Panc1 (cell line): ENCODE measurements at regions not wholly inside any gene's neighbourhood (a gene's known extent, or its start where the extent isn't known, plus 50 kb on each side); places are given as distances from the start of the nearest gene placed in this dataset.
"Not testable (repeated sequence)": the region's sequence is repeated elsewhere in the genome, so short reads cannot be mapped to it uniquely, and the experiment has no call there.

Experiments
- ATAC-seq: fragments of 200-7000 bp; cut with Tn5 transposase; 2 replicates; pipeline ENCODE4 v1.9.1; 2020; ENCODE audit warnings: mild to moderate bottlenecking, moderate library complexity
- BruUV-seq: library from RNA; stranded (reverse); fragments of 400-500 nt; replicated peaks from 2 replicates; lab custom pipeline; 2021; lab: Mats Ljungman, UMichigan
- CTCF ChIA-PET: fragments of 300-600 bp; sonication (Branson Sonifier 250); formaldehyde crosslinking; loops from one replicate; lab custom pipeline; 2022; ENCODE audit warnings: antibody characterized with exemption; lab: Charles Lee
- POLR2A ChIA-PET: fragments of 300-600 bp; sonication (Branson Sonifier 250); formaldehyde crosslinking; loops from one replicate; lab custom pipeline; 2022; ENCODE audit warnings: antibody characterized with exemption; lab: Charles Lee
- DNase-seq: peaks from one replicate; pipeline ENCODE4 v3.0.0-alpha.2; 2010; ENCODE audit warnings: low read depth, low spot score
- H3K27ac ChIP-seq: 2 replicates; pipeline ENCODE4 v1.5.1; 2011; ENCODE audit warnings: mild to moderate bottlenecking, low read length, inconsistent platforms
- H3K27me3 ChIP-seq: fragments of 200-500 bp; sonication (Bioruptor generic); 2 replicates; pipeline ENCODE4 v1.6.0; 2014; ENCODE audit warnings: low read length, inconsistent platforms; ENCODE audit not compliant: control insufficient read depth, insufficient read depth
- H3K36me3 ChIP-seq: fragments of 200-500 bp; sonication (Bioruptor generic); 2 replicates; pipeline ENCODE4 v1.5.1; 2014; ENCODE audit warnings: inconsistent platforms, mild to moderate bottlenecking, low read length, moderate library complexity; ENCODE audit not compliant: control insufficient read depth, insufficient read depth
- H3K4me1 ChIP-seq: 2 replicates; pipeline ENCODE4 v1.5.1; 2011; ENCODE audit warnings: inconsistent platforms, mild to moderate bottlenecking, low read length, moderate library complexity; ENCODE audit not compliant: control insufficient read depth, insufficient read depth
- H3K4me3 ChIP-seq, 2 experiments: 2 replicates each; pipeline ENCODE4 v1.5.1; 2011 to 2012; ENCODE audit warnings: low read depth in 2 of 2, low read length in 2 of 2, mild to moderate bottlenecking in 2 of 2, inconsistent platforms in 1 of 2, moderate library complexity in 1 of 2
- H3K9me3 ChIP-seq: fragments of 200-500 bp; sonication (Bioruptor generic); 2 replicates; pipeline ENCODE4 v1.5.1; 2014; ENCODE audit warnings: low read depth, mild to moderate bottlenecking, inconsistent platforms, low read length, moderate library complexity; ENCODE audit not compliant: control insufficient read depth, insufficient read depth
- POLR2AphosphoS5 ChIP-seq: IDR thresholded peaks from 2 replicates; pipeline ENCODE4 v1.6.1; 2012; ENCODE audit warnings: mild to moderate bottlenecking, low read depth, low read length, moderate library complexity
- SIN3A ChIP-seq: IDR thresholded peaks from 2 replicates; pipeline ENCODE4 v1.6.1; 2012; ENCODE audit warnings: low read depth, mild to moderate bottlenecking, low read length, moderate library complexity, borderline replicate concordance; ENCODE audit not compliant: insufficient read depth
- TCF7L2 ChIP-seq: IDR thresholded peaks from 2 replicates; pipeline ENCODE4 v1.6.1; 2011; ENCODE audit warnings: mild to moderate bottlenecking, low read depth, low read length, inconsistent platforms
- in situ Hi-C: cut with HindIII; loops from 2 replicates; pipeline ENCODE4 v1.10.0; 2016; ENCODE audit warnings: low sequenced_read_pairs, low pct_unique_long_range_greater_than_20kb
- intact Hi-C: fragments of 100-400 bp; cut with micrococcal nuclease; formaldehyde crosslinking; loops from one replicate; pipeline ENCODE4 v1.10.0; 2022; ENCODE audit not compliant: unreplicated experiment
- TF ChIP-seq, protein P1 (sequence below), 2 experiments: IDR thresholded peaks; 2 replicates each; pipeline ENCODE4 v1.6.1; 2011 to 2012; ENCODE audit warnings: low read depth in 2 of 2, control low read depth in 1 of 2, low read length in 1 of 2, mild to moderate bottlenecking in 1 of 2, moderate library complexity in 1 of 2; ENCODE audit not compliant: insufficient read depth in 1 of 2
- TF ChIP-seq, protein P2 (sequence below): fragments of 450-650 bp; IDR thresholded peaks from 2 replicates; pipeline ENCODE4 v1.5.1; 2017; ENCODE audit warnings: mild to moderate bottlenecking

DNA sequence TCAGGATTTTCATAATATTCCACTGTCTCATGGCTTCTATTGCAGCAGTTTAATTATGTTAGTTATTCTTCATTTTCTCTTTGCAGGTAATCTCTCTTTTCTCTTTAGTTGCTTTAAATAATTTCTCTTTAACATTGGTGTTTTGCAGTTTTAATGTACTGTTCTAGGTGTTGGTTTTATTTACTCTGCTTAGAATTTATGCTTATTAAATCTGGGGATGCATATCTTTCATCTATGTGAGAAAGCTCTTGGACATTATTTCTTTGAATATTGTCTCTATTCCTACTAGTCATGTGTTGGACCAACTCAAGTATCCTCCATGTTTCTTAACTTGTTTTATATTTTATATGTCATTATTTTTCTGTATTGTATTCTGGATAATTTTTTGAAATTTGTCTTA lies 218.7 kb upstream of the TUT7 start:
- Histone ChIP-seq H3K36me3 (no peaks in the 10 kb centered on the region), H3K27ac (no peak overlapping the region), H3K4me3 (no peak overlapping the region), H3K9me3 (no peaks in the 10 kb centered on the region), H3K27me3 (no peaks in the 10 kb centered on the region), H3K4me1 (no peaks in the 10 kb centered on the region)
- ChIA-PET CTCF (no interaction called here), POLR2A (no interaction called here)
- no peak for DNase-seq
- no TSS peak for BruUV-seq
- TF ChIP-seq POLR2AphosphoS5, result no peak
- no peak for TF ChIP-seq SIN3A
- TF ChIP-seq, protein P1, sequence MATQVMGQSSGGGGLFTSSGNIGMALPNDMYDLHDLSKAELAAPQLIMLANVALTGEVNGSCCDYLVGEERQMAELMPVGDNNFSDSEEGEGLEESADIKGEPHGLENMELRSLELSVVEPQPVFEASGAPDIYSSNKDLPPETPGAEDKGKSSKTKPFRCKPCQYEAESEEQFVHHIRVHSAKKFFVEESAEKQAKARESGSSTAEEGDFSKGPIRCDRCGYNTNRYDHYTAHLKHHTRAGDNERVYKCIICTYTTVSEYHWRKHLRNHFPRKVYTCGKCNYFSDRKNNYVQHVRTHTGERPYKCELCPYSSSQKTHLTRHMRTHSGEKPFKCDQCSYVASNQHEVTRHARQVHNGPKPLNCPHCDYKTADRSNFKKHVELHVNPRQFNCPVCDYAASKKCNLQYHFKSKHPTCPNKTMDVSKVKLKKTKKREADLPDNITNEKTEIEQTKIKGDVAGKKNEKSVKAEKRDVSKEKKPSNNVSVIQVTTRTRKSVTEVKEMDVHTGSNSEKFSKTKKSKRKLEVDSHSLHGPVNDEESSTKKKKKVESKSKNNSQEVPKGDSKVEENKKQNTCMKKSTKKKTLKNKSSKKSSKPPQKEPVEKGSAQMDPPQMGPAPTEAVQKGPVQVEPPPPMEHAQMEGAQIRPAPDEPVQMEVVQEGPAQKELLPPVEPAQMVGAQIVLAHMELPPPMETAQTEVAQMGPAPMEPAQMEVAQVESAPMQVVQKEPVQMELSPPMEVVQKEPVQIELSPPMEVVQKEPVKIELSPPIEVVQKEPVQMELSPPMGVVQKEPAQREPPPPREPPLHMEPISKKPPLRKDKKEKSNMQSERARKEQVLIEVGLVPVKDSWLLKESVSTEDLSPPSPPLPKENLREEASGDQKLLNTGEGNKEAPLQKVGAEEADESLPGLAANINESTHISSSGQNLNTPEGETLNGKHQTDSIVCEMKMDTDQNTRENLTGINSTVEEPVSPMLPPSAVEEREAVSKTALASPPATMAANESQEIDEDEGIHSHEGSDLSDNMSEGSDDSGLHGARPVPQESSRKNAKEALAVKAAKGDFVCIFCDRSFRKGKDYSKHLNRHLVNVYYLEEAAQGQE (IDR thresholded peaks at IDR 0.05; ENCODE audit: insufficient read depth in 1 of 2, low read depth in 2 of 2, low read length in 1 of 2), result no peak
- no peak for TF ChIP-seq TCF7L2
- TF ChIP-seq, protein P2, sequence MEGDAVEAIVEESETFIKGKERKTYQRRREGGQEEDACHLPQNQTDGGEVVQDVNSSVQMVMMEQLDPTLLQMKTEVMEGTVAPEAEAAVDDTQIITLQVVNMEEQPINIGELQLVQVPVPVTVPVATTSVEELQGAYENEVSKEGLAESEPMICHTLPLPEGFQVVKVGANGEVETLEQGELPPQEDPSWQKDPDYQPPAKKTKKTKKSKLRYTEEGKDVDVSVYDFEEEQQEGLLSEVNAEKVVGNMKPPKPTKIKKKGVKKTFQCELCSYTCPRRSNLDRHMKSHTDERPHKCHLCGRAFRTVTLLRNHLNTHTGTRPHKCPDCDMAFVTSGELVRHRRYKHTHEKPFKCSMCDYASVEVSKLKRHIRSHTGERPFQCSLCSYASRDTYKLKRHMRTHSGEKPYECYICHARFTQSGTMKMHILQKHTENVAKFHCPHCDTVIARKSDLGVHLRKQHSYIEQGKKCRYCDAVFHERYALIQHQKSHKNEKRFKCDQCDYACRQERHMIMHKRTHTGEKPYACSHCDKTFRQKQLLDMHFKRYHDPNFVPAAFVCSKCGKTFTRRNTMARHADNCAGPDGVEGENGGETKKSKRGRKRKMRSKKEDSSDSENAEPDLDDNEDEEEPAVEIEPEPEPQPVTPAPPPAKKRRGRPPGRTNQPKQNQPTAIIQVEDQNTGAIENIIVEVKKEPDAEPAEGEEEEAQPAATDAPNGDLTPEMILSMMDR, result no peak
- in situ Hi-C loops, result no loop called here
- ATAC-seq, result no peak
- intact Hi-C loops, result no loop called here

DNA sequence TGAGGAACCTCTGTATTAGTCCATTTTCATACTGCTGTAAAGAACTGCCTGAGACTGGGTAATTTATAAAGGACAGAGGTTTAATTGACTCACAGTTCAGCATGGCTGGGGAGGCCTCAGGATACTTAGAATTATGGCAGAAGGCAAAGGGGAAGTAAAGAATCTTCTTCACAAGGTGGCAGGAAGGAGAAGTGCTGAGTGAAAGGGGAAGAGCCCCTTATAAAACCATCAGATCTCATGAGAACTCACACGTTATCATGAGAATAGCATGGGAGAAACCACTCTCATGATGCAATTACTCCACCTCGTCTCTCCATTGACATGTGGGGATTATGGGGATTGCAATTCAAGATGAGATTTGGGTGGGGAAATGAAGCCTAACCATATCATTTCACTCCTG lies 211.4 kb upstream of the TUT7 start:
- H3K4me3 ChIP-seq, H3K9me3 ChIP-seq, BruUV-seq, CTCF ChIA-PET, H3K36me3 ChIP-seq, H3K4me1 ChIP-seq, POLR2A ChIA-PET, H3K27ac ChIP-seq, H3K27me3 ChIP-seq, in situ Hi-C loops, ATAC-seq, DNase-seq, intact Hi-C loops: not testable (repeated sequence)

DNA sequence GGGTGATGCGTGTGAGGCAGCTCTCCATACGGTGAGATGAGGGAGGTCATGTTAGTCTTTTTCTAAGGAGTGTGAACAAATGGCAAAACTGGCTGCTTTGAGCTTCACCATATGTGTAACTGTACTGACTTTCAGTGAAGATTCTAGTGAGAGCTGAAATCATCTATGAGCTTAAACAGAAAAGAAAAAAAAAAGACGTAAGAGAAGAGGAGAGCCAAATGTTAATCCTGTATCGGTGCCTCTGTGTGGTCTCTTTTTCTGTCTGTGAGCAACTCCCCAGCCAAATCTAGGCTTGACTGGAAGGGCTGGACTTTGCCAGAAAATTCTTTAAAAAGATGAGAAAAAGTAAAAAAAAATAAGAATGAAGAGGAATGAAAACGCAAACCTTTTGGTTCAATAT lies 209.7 kb upstream of the TUT7 start:
- ChIA-PET POLR2A (no interaction called here), CTCF (no interaction called here)
- intact Hi-C loops (no loop called here), in situ Hi-C loops (no loop called here)
- Histone ChIP-seq H3K9me3 (no peaks in the 10 kb centered on the region), H3K27ac (no peak overlapping the region), H3K4me1 (no peaks in the 10 kb centered on the region), H3K27me3 (no peaks in the 10 kb centered on the region), H3K4me3 (no peak overlapping the region), H3K36me3 (no peaks in the 10 kb centered on the region)
- TF ChIP-seq POLR2AphosphoS5 (no peak), TCF7L2 (no peak), SIN3A (no peak)
- TF ChIP-seq, protein P1 (IDR thresholded peaks at IDR 0.05; ENCODE audit: insufficient read depth in 1 of 2, low read depth in 2 of 2, low read length in 1 of 2), result no peak
- TF ChIP-seq, protein P2, result no peak
- no peak for ATAC-seq
- no peak for DNase-seq
- no TSS peak for BruUV-seq
